H1 (cell line): ENCODE measurements at regions not wholly inside any gene's neighbourhood (a gene's known extent, or its start where the extent isn't known, plus 50 kb on each side); places are given as distances from the start of the nearest gene placed in this dataset.

Experiments used
- ATF2 ChIP-seq: IDR thresholded peaks from 2 replicates; pipeline ENCODE4 v1.6.1; 2012; ENCODE audit warnings: low read length, inconsistent platforms
- CBX5 ChIP-seq: fragments of 300-800, 300-1000 bp; sonication (generic); IDR thresholded peaks from 2 replicates; pipeline ENCODE4 v1.7.1; 2016; ENCODE audit warnings: antibody characterized with exemption, low read length, low read depth
- RBBP5 ChIP-seq: IDR thresholded peaks from 2 replicates; pipeline ENCODE4 v1.7.1; 2012; ENCODE audit warnings: low read depth, mild to moderate bottlenecking, inconsistent platforms, low read length, moderate library complexity, borderline replicate concordance
- SAP30 ChIP-seq: fragments of 300-600 bp; sonication (generic); IDR thresholded peaks from 2 replicates; pipeline ENCODE4 v1.7.1; 2012; ENCODE audit warnings: low read length, moderate library complexity, mild to moderate bottlenecking, inconsistent platforms; ENCODE audit not compliant: insufficient read depth, insufficient replicate concordance
- SIRT6 ChIP-seq: IDR thresholded peaks from one replicate; pipeline ENCODE4 v1.7.1; 2012; ENCODE audit warnings: low read length, inconsistent platforms

GRCh38 chr3:147141516-147142288, 264.6 kb downstream of the ZIC4 start (continued):
- no peak for TF ChIP-seq ATF2
- TF ChIP-seq CBX5 = no peak
- no peak for TF ChIP-seq SAP30
- TF ChIP-seq RBBP5 = no peak
- no peak for TF ChIP-seq SIRT6
